ENCODE measurements at regions not wholly inside any gene's neighbourhood (a gene's known extent, or its start where the extent isn't known, plus 50 kb on each side); places are given as distances from the start of the nearest gene placed in this dataset. TPM values are rescaled to one million over a fixed set of nuclear protein-coding genes. Genes with fewer than 3 reads are reported as not detected.

GRCh38 chr6:98998103-98998502, 50.4 kb upstream of the FBXL4 start:
- TF ChIP-seq HDAC6 (IDR thresholded peaks at IDR 0.05; ENCODE audit: low read depth, low read length) (no peak), YY1 (IDR thresholded peaks at IDR 0.05; ENCODE audit: low read depth, low read length) (no peak), NANOG (IDR thresholded peaks at IDR 0.05; ENCODE audit: insufficient read depth, low read depth, low read length, poor library complexity, severe bottlenecking) (no peak), CEBPB (IDR thresholded peaks at IDR 0.05; ENCODE audit: low read depth, low read length) (no peak)
- H3K4me2 ChIP-seq (ENCODE audit: insufficient read depth in 1 of 2, low read depth in 2 of 2, low read length in 2 of 2), result no peak overlapping the region
- H4K8ac ChIP-seq (ENCODE audit: extremely low read depth, insufficient read depth, low read length), result no peak overlapping the region
- no peak overlapping the region for H2BK5ac ChIP-seq (ENCODE audit: low read depth, low read length)
- H3K23ac ChIP-seq (ENCODE audit: insufficient read length), result no peak overlapping the region
- DNase-seq (ENCODE audit: low read depth in 1 of 2, low spot score in 2 of 2) (no peak), FAIRE-seq (no peak)
- CTCF ChIA-PET (ENCODE audit: partially characterized antibody), result interaction anchor here (1.5 to 2.1 kb wide), 2 partner anchors 17 to 134 kb away, joined by 3 to 6 read pairs; no protein-coding TSS in a partner anchor
- no peaks in the 10 kb centered on the region for H3K79me1 ChIP-seq (ENCODE audit: low read depth, low read length)
- WGBS, 2 experiments (ENCODE audit: extremely low coverage in 1 of 2, insufficient coverage in 1 of 2, insufficient read length in 1 of 2, insufficient replicate concordance in 2 of 2, low coverage in 1 of 2, low lambda C conversion rate in 2 of 2, missing lambda C conversion rate in 1 of 2), result 89% methylated on average over 5 of the region's 5 CpGs; no CpG with 5 or more reads in 1 of the 2 experiments
- H3K9me3 ChIP-seq (ENCODE audit: insufficient read depth in 2 of 2, low read depth in 1 of 2, low read length in 1 of 2), result no peaks in the 10 kb centered on the region
- H3K36me3 ChIP-seq (ENCODE audit: control insufficient read depth in 2 of 4, insufficient read depth in 4 of 4, low read length in 3 of 4), result no peaks in the 10 kb centered on the region
- H4K5ac ChIP-seq (ENCODE audit: insufficient read length, low read depth, low read length), result no peak overlapping the region
- H3K27me3 ChIP-seq (replicated peaks in 1 of 4; ENCODE audit: control insufficient read depth in 3 of 4, extremely low read depth in 1 of 4, insufficient read depth in 3 of 4, low read length in 3 of 4), result peaks cover 0 to 3% (median 0%) of the 10 kb centered on the region in 4 experiments; a peak in 1 of 7 replicates
- H3K79me2 ChIP-seq (ENCODE audit: control insufficient read depth in 1 of 2, insufficient read depth in 2 of 2, low read length in 2 of 2), result no peaks in the 10 kb centered on the region
- no peaks in the 10 kb centered on the region for H3K4me1 ChIP-seq (replicated peaks in 1 of 4; ENCODE audit: control insufficient read depth in 3 of 4, insufficient read depth in 4 of 4, low read length in 3 of 4)
- no peak overlapping the region for H4K91ac ChIP-seq (replicated peaks; ENCODE audit: insufficient read length, low read length)
- POLR2A ChIA-PET (ENCODE audit: partially characterized antibody), result no interaction called here
- H3K4me3 ChIP-seq (ENCODE audit: extremely low read depth in 1 of 4, insufficient read depth in 2 of 4, low read depth in 3 of 4, low read length in 4 of 4), result no peak overlapping the region
- no peak overlapping the region for H2BK120ac ChIP-seq (replicated peaks; ENCODE audit: low read depth, low read length)
- no peak overlapping the region for H3K56ac ChIP-seq (replicated peaks; ENCODE audit: insufficient read length, low read depth, low read length)
- no peak overlapping the region for H2BK15ac ChIP-seq (ENCODE audit: low read length)
- no peak overlapping the region for H3K4ac ChIP-seq (replicated peaks; ENCODE audit: insufficient read length, low read depth, low read length)
- H2AK5ac ChIP-seq (ENCODE audit: low read depth, low read length), result no peak overlapping the region
- H2AFZ ChIP-seq (ENCODE audit: low read length), result no peak overlapping the region
- no peak overlapping the region for H3K18ac ChIP-seq (ENCODE audit: extremely low read depth, low read length)
- no peak overlapping the region for H3K14ac ChIP-seq (ENCODE audit: insufficient read length)
- H4K20me1 ChIP-seq (replicated peaks in 1 of 2; ENCODE audit: control insufficient read depth in 1 of 2, insufficient read depth in 2 of 2, low read length in 2 of 2), result no peaks in the 10 kb centered on the region
- H2BK12ac ChIP-seq (ENCODE audit: low read depth, low read length), result no peak overlapping the region
- no peak overlapping the region for H3K27ac ChIP-seq (ENCODE audit: low read depth, low read length)
- no peak overlapping the region for H3K9ac ChIP-seq (replicated peaks in 1 of 4; ENCODE audit: extremely low read depth in 1 of 4, low read depth in 3 of 4, low read length in 3 of 4)
- H3K23me2 ChIP-seq (ENCODE audit: low read depth, low read length), result no peaks in the 10 kb centered on the region
- no peak overlapping the region for H2BK20ac ChIP-seq (ENCODE audit: low read length)

MicroRNAs encoded in the stretch of these regions (microRNA counts, 767-probe panel; counts per million panel counts)
- microRNA hsa-miR-548ai, result 7,968 counts per million, percentile 97 among the panel's probes with 10 or more counts

Small RNA genes in the stretch of these regions (microRNA-seq; reads per million reads assigned to microRNA genes)
- 0 reads per million in 2 experiments for gene MIR548AI (ENCODE audit: borderline microRNAs expressed in 2 of 2, borderline number of aligned reads in 2 of 2, borderline replicate concordance in 1 of 2)

Small RNA genes in the stretch of these regions (small RNA-seq; reads per million reads assigned to genes)
- gene MIR548AI (ENCODE audit: insufficient read depth), result not detected
